Activated naive CD4-positive, alpha-beta T cell (primary cell): ENCODE measurements at regions not wholly inside any gene's neighbourhood (a gene's known extent, or its start where the extent isn't known, plus 50 kb on each side); places are given as distances from the start of the nearest gene placed in this dataset.

Experiments used
- DNase-seq, 4 experiments: peaks; one replicate each; lab custom pipeline; 2025; lab: John Stamatoyannopoulos, UW

DNA sequence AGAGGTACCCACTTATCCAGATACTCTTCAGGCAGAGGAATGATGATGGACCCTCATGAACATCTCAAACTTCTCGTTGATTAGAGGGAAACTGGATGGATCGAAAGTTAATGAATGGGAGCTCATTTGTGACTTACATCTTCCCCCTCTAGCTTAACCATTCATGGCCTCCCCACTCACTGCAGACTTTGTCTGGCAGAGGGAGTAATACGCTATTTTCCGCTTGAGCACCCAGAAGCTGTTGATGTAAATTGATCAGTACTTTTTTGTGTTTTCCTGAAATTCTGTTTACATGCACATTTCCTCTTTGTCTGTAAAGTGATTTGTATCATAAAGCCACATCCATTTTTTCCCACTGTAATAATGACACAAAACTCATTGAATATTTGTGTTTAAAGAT lies 239.1 kb upstream of the RBFOX1 start:
- no peak for DNase-seq

DNA sequence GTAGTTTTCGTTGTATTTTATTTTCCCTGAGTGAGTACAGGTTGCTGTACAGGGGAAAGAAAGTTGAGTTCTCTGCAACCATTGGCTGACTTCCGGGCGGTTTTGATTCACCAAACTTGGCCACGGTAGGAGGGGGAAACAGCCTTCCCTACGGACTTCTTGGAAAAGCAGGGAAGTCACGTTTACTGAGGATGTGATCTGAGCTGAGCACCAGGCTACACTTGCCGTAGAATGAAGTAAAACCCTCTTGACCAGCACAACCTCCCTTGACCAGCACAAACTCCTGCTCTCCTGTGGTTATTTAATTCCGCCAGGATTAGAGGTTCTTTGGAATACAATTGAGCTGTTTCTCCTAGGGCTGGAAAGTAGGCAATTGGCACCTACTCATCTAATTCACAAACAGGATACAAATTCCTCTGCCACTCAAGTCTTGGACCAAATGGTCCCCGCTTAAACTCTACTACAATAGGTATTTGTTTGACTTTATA lies 242.0 kb upstream of the RBFOX1 start:
- DNase-seq = no peak

DNA sequence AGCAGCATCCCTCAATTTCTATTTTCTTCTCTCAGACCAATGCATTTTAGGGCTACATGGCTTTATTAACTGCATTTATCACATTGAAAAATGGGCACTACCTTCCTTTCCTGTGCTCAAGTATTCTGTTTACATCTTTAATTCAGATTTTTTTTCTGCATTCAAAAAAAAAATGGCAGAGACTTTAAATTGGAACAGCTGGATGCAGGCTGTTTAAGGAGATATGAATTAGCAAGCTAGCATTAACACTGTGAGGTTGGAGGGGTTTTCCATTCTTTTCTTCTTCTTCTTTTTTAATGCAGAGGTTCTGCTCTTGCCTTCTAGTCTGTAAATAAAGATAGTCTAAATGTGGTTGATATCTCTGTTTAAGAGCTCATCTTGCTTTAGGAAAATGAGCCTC lies 242.9 kb upstream of the RBFOX1 start:
- DNase-seq = no peak

DNA sequence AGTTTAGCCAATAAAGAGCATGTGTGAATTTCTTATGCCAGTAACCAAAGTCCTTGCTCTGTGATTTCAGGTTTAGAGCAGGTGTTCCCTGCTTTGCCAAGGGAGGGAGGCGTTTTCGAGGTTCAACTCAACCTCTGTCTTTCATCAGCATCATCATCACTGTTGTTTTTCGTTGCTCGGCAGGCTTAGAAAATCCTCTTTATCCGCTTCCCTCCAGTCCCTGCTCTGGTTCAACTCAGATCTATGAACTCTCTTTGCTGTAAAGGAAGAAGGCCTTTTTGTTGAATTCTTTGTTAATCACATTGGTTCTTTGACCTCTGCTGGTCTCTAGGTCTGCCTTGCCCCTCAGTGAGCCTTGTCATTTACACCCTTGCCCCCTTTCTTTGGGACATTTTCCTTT lies 243.9 kb upstream of the RBFOX1 start:
- DNase-seq = no peak

DNA sequence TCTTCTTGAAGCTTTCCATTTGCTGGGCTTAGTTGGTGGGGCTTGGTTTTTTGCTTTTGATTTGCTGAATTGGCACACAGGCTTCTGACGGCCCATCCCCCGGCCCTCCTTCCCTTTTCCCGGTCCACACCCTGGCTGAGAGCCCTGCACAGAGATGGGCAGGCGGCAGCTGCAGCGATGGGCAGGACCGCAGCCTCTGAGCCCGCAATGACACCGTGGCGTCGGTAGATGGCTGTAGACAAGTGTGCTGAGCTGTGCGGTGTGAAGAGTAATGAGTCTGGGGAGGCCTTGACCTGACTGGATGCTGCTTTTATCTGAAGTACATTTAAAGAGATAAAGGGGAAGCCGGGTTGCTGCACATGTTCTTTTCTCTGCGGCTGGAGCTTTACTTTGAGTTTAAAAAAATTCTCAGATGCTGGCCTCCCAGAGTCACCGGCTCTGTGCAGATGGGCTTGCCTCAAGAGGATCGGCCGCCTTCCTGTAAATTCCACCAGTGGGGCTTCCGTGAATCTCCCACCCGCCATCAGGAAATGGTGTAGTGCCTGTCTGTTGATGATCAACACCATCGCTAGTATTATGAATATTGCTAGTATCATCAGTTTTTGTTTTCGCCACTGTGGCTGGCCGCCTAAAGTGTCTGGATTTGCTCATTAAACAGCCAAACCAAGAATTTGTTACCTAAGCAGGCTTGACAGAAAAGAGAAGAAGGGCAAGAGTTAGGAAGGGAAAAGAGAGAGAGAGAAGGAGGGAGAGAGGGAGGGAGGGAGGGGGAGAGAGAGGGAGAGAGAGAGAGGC lies 245.6 kb upstream of the RBFOX1 start:
- DNase-seq = no peak

DNA sequence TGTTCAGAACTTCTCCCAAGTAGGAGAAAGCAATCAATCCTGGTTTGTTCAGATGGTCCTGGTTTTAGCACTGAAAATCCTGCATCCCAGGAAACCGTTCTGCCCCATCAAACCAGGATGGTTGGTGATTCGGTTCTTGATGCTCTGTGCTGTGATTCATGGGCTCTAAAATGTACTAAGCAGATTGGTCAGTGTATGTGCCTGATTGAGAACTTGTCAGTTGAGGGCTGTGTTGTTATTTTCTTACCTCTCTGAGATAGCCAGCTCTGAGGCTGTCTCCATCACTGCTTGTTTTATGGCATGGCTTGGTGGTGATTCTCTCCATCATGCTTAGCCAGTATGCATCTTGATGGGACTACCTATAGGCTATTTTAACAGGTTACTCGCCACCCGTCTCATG lies 246.9 kb upstream of the RBFOX1 start:
- no peak for DNase-seq

DNA sequence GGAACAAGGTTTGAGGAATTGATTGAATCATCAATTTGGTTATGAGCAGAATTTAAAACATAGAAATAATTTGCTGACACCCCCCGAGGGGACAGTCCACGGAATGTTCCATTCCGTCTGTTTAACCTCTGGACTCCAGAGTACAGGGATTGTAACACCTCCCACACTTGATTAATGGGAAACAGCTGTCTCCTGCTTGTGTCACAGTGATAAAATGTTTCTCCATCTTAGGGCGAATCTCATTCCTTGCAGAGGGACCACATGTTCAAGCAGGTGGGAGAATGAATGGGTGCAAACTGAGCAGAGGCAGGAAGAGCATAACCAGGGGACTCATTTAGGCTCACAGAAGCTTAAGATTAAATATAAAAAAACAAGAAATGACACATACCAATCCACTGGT lies 249.5 kb upstream of the RBFOX1 start:
- no peak for DNase-seq

DNA sequence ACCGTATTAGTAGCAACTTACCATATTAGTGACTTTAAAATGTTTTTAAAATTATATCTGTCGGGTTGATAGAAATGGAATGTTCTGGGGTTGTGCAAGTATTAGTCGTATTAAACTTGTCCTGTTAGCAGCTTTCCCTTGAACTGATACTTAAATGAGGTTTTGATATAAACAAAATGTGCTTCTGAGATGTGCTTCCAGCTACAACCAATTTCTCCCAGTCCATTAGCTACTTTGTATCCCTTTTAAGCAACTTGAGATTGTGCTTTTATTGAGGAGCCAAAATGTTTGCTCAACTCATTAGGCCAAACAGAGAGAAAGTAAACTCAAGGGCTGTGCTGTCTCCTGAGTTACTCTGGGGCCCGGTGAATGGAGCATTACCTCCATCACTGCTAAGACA lies 255.0 kb upstream of the RBFOX1 start:
- no peak for DNase-seq

DNA sequence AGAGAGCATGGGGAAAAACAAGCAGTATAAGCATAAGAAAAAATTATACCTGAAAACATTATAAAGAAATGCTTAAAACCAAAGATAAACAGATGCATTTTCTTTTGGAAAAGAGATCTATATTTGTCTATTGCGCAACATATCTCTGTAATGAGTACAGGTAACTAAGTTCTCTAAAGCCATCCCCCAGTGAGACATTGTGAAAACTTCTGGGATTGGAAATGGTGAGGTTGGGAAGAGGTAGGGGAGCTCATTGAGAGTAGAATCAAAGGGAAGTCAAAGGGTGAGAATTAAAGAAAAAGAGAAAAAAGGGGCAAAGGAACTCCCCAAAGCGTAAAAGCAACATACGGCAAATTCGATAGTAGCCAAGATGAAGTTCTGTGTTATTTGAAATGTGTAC lies 257.9 kb upstream of the RBFOX1 start:
- DNase-seq = no peak

DNA sequence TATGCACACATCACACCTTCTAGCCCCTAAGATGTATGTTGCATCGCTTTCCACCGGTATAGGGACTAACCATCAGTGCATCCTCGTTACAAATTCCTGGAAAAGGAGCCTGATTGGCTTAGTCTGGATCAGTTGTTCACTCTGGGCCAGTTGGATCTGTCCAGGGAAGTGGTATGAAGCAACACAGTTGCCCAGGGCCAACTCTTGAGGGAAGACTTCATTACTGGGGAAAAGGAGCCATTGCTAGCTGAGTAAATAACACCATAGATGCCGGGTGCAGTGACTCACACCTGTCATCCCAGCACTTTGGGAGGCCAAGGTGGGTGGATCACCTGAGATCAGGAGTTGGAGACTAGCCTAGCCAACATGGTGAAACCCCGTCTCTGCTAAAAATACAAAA lies 275.2 kb upstream of the RBFOX1 start:
- no peak for DNase-seq

DNA sequence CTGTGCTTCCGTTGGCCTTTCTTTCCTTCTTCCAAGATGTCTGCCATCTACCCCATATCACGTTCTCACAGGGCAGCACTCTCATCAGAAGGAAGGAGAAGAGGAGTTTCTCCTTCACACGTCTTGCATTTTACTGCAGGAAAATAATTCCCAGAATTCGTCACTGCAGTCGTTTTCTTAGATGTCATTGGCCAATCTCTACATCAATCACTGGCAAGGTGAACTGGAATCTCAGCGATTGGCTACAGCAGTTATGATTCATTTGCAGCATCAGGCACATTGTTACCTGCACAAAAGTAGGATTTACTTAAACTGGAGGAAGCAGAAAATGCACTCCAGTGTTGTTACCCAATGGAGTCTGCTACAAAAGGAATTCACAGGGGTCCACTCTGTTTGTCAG lies 277.2 kb upstream of the RBFOX1 start:
- DNase-seq = no peak

DNA sequence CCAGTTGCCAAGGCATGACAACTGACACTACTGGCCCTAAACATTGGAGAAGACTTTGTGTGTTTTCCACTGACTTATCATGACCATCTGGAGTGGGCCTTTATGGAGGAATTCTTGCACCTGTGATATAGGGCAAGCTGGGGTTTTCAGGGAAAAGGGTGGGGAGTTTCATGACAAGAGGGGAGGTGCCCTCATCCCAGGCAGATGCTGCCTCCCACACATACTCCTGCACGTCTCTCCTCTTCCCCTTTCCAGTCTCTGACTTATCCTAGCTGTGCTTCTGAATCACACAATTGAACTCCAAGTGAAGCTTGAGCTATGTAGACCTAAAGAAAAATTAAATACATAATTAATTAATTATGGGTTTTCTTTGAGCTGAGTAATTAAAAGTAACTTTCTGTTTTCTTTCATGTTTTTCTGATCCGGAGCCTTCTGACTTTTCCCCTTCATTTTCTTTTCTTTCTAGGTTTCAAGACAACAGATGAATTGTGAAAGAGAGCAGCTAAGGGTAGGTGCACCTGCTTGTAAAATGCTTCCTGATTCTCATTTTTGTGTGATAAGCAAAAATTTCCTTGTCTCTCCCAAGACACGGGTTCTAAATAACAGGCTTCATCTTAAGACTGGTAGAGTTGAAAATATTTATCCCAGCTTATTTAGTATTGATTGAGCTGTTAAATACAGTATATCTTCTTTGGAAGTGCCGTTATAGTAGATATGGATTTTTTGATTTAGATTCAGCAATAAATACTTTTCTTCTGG lies 280.9 kb upstream of the RBFOX1 start:
- no peak for DNase-seq

DNA sequence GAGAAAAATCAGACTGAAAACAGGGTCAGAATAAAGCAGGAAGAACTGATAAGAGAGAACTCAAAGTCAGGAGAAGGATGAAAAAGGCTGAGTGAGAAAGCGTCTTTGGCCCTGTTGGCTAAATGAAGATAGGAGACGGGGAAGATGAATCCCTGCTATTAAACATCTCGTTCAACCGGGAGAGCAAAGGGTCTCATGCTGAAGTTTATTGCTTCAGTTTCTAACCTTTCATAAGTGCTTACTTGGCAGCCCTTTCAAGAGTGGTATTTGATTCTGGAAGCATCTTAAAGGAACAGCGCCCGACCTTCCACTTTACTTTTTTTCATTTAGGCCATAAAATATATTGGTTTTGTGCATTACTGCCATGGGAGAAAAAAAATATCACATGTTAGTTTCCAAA lies 288.3 kb upstream of the RBFOX1 start:
- no peak for DNase-seq

DNA sequence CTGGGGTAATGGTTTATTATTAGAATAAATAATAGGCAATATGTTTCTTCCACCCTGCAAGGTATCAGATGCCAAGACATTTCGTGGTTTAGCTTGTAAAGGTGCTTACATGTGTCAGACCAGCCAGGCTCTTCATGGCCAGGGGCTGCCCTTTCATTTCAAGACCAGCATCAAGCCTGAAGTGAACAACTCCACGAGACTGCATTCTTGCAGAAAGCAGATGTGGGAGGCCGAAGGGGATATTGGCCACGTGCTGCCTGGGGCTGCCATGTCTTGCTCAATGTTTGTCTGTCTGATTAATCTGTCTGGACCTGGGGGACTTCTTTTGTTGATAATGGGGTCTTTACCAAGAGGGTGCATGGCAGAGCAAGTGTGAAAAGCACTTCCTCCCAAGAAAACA lies 294.2 kb upstream of the RBFOX1 start:
- no peak for DNase-seq

DNA sequence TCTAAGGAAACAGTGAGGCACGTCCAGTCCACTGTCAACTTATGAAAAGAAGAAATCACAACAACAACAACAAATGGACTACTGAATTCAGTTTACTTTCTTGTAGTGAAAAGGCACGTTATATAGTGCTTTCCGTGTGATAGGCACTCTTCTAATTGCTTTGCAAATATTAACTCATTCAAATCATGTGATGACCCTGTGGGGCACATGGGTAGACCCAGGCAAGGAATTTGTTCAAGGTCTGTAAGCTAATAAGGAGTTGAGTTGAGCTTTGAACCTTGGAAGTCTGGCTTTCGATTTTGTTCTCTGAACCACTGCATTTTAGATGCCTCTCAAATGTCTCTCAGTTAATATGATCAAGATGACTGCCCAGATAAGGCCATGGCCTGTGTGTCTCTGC lies 295.1 kb upstream of the RBFOX1 start:
- no peak for DNase-seq

DNA sequence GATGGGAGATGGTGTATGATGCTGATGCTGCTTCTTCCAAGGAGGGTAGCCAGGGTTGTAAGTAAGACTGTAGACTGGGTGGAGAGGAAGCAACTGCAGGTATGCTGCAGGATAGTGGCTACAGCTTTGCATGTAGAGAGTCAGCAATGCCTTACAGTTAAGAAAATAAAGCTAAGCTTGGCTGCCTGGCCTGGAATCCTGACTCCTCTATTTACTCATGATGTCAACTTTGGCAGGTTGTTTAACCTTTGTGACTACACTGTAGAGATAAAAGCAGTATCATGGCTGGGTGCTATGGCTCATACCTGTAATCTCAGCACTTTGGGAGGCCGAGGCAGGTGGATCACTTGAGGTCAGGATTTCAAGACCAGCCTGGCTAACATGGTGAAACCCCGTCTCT lies 301.6 kb upstream of the RBFOX1 start:
- DNase-seq = no peak

DNA sequence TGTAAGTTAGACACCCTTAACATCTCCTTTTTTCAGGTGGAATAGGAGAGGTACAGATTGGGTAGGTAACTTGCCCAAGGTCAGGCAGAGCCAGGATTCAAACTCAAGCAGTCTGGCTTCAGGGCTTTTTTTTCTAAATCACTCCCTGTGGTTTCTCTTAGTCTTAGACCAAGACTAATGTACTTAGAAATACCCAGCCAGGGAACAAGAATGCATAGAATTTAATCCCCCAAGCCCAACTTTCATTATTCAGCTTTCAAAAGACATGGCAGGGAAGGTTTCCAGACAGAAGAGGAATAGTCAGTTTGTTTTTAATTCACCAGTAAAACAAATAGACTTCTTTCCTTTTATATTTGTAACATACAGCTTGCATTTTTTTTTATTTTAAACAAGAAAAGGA lies 305.2 kb upstream of the RBFOX1 start:
- no peak for DNase-seq

DNA sequence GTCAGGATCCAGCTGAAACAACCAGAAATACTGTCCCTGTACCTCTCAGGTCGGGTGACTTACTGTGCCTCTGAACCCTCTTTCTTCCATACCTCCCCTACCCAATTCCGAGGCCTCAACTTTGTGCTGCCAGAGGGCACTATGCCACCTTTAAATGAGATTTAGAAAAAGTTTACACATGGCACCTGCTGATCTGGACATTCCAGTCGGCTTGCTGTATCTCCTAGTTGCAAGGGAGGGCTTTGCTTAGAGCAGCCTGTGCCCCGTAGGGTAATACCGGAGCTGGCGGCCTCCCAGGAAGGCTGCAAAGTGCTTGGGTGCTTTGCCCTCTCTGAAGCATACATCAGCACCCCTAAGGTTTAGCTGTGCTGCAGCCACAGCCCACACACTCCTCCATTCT lies 306.0 kb upstream of the RBFOX1 start:
- no peak for DNase-seq

DNA sequence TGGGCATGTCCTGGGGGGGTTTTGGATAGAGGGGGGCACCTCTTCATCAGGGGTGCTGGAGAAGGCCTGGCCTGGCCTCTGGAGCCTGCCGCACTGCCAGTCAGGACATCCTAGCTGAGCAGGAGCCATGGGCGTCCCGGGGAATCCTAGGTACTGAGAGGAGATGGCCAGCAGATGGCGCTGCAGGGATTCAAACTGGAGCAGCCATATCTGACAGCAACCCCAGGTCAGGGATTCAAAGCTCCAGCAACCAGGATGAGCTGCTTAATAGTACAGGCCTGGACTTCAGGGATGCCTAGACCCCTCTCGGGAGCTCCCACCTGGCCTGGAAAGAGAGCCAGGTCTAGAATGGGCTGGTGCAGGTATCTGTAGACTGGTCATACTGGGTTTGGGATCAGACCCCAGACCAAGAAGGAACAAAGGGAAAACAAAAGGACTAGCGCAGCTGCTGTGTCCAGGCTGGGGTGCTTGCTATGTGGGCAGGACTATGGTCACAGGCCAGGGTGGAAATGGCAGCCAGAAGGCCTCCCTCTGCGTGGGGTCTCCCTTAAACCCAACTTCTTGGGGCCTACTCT lies 306.9 kb upstream of the RBFOX1 start:
- no peak for DNase-seq

DNA sequence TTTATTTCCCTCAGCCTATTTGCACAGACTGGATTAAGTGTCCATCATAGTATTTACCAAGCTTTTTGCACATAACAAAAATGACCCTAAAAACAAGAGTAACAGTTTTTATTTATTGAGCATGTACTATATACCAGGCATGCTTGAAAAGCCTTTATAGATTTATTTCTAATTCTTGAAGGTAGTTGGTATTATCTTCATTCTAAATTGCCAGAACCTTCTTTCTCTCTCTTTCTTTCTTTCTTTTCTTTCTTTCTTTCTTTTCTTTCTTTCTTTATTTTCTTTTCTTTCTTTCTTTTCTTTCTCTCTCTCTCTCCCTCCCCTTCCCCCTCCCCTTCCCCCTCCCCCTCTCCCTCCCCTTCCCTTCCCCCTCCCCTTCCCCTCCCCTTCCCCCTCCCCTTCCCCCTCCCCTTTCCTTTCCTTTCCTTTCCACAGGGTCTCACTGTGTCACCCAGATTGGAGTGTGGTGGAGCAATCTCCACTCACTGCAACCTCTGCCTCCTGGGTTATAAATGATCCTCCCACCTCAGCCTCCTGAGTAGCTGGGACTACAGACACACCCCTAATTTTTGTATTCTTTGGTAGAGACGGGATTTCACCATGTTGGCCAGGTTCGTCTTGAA lies 310.9 kb upstream of the RBFOX1 start:
- DNase-seq = no peak

DNA sequence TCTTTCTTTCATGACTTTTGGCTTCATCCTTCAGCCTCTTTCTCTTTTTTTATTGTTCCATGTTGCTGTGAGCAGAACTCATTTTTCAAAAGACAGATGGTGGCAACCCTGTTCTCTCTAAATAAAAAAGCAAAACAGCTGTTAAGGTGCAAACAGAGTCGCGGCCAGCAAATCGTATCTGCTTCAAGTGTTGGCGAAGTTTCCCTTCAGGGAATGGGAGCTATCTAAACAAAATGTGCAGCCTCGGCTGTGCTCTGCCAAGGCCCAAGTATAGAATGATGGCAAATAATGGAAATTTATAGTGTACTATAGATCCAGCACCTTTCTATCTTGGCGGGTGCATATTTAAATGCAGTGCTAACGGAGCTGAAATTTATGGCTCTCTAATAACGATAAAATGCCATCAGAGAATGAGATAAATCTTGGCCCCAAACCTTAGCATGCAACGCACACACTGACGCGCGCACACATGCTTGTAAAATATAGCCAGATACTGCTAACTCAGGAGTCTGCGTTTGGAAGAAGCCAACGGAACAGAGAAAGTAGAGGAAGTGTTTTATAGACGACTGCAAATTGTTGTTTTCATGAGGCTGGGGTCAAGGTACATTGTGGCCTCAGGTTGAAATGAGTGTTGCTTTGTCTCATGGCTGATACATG lies 315.5 kb upstream of the RBFOX1 start:
- no peak for DNase-seq

DNA sequence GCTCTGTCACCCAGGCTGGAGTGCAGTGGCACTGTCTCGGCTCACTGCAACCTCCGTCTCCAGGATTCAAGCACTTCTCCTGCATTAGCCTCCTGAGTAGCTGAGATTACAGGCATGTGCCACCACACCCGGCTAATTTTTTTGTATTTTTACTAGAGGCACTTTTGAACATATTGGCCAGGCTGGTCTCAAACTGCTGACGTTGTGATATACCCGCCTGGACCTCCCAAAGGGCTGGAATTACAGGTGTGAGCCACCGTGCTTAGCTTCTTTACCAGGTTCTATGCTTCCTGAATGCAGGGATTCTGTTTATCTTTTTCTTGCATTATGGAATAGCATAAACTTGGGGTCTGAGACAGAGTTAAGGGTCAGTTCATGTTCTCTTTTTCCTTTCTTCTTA lies 317.9 kb upstream of the RBFOX1 start:
- no peak for DNase-seq
